OCI-LY1 (cell line): ENCODE measurements at regions not wholly inside any gene's neighbourhood (a gene's known extent, or its start where the extent isn't known, plus 50 kb on each side); places are given as distances from the start of the nearest gene placed in this dataset.

Experiments
- H2AFZ ChIP-seq: fragments of 200-600 bp; sonication (generic), shearing (Covaris generic); 2 replicates; pipeline ENCODE4 v1.6.0; 2014; ENCODE audit warnings: antibody characterized with exemption, mild to moderate bottlenecking, low read length
- H3F3A ChIP-seq: fragments of 200-600 bp; sonication (generic), shearing (Covaris generic); 2 replicates; pipeline ENCODE4 v1.6.0; 2014; ENCODE audit warnings: mild to moderate bottlenecking, antibody characterized with exemption, low read length, moderate library complexity; ENCODE audit not compliant: insufficient read depth
- H3K27ac ChIP-seq: fragments of 200-600 bp; sonication (generic); 2 replicates; pipeline ENCODE4 v1.5.1; 2014; ENCODE audit warnings: low read length, mixed run types, mild to moderate bottlenecking, low read depth; ENCODE audit not compliant: poor library complexity, severe bottlenecking
- H3K27me3 ChIP-seq: fragments of 200-600 bp; sonication (generic); 2 replicates; pipeline ENCODE4 v1.6.0; 2014; ENCODE audit warnings: antibody characterized with exemption, mild to moderate bottlenecking, low read length, moderate library complexity; ENCODE audit not compliant: insufficient read depth
- H3K36me3 ChIP-seq: fragments of 200-600 bp; sonication (generic); 2 replicates; pipeline ENCODE4 v1.6.1; 2014; ENCODE audit warnings: mild to moderate bottlenecking, antibody characterized with exemption, low read length, moderate library complexity, mixed read lengths; ENCODE audit not compliant: insufficient read depth
- H3K4me1 ChIP-seq: fragments of 200-600 bp; sonication (generic); 2 replicates; pipeline ENCODE4 v1.5.1; 2014; ENCODE audit warnings: mild to moderate bottlenecking, low read length, moderate library complexity; ENCODE audit not compliant: insufficient read depth, severe bottlenecking
- H3K4me2 ChIP-seq: fragments of 200-600 bp; sonication (generic), shearing (Covaris generic); 2 replicates; pipeline ENCODE4 v1.6.1; 2014; ENCODE audit warnings: low read length
- H3K4me3 ChIP-seq: fragments of 200-600 bp; sonication (generic); 2 replicates; pipeline ENCODE4 v1.5.1; 2014; ENCODE audit warnings: low read length, low read depth, mild to moderate bottlenecking, mixed read lengths; ENCODE audit not compliant: poor library complexity, severe bottlenecking
- H3K79me2 ChIP-seq: fragments of 200-600 bp; shearing (Covaris generic); 2 replicates; pipeline ENCODE4 v1.6.1; 2016; ENCODE audit warnings: mixed run types, low read length, mixed read lengths; ENCODE audit not compliant: insufficient read depth
- H3K9ac ChIP-seq: fragments of 200-600 bp; sonication (generic), shearing (Covaris generic); 2 replicates; pipeline ENCODE4 v1.6.1; 2014; ENCODE audit warnings: mild to moderate bottlenecking, low read length, mixed read lengths
- H3K9me2 ChIP-seq: fragments of 200-600 bp; sonication (generic), shearing (Covaris generic); 2 replicates; pipeline ENCODE4 v1.6.1; 2014; ENCODE audit warnings: low read depth, mild to moderate bottlenecking, low read length, mixed read lengths
- H3K9me3 ChIP-seq: fragments of 200-600 bp; shearing (Covaris generic); 2 replicates; pipeline ENCODE4 v1.6.1; 2014; ENCODE audit warnings: low read length, mixed read lengths
- H4K20me1 ChIP-seq: fragments of 200-600 bp; sonication (generic), shearing (Covaris generic); 2 replicates; pipeline ENCODE4 v1.6.0; 2016; ENCODE audit warnings: mild to moderate bottlenecking, low read length; ENCODE audit not compliant: insufficient read depth
- CTCF ChIP-seq: fragments of 200-600 bp; sonication (generic), shearing (Covaris generic); IDR thresholded peaks from 2 replicates; pipeline ENCODE4 v1.5.1; 2017; ENCODE audit warnings: mild to moderate bottlenecking, antibody characterized with exemption, low read length, moderate library complexity, mixed read lengths
- EZH2 ChIP-seq: fragments of 200-600 bp; sonication (generic), shearing (Covaris generic); IDR thresholded peaks from 2 replicates; pipeline ENCODE4 v1.8.0; 2017; ENCODE audit warnings: borderline replicate concordance, mixed run types, mild to moderate bottlenecking, antibody characterized with exemption, low read length, moderate library complexity, mixed read lengths

- no peak for TF ChIP-seq EZH2
- no peak for TF ChIP-seq CTCF
Observed at GRCh38 chr1:29549001-29549400, 312.7 kb downstream of the PTPRU start.

GRCh38 chr1:29548091-29548490 is 311.8 kb downstream of the PTPRU start:
- H3F3A ChIP-seq, result no peaks in the 10 kb centered on the region
- no peaks in the 10 kb centered on the region for H3K9me3 ChIP-seq
- no peak overlapping the region for H2AFZ ChIP-seq
- no peaks in the 10 kb centered on the region for H3K79me2 ChIP-seq
- no peaks in the 10 kb centered on the region for H3K27me3 ChIP-seq
- H3K27ac ChIP-seq, result no peak overlapping the region
- no peak overlapping the region for H3K4me3 ChIP-seq
- no peak overlapping the region for H3K4me2 ChIP-seq
- no peaks in the 10 kb centered on the region for H3K36me3 ChIP-seq
- no peaks in the 10 kb centered on the region for H3K9me2 ChIP-seq
- no peaks in the 10 kb centered on the region for H3K4me1 ChIP-seq
- no peaks in the 10 kb centered on the region for H4K20me1 ChIP-seq
- no peak for TF ChIP-seq EZH2
- no peak for TF ChIP-seq CTCF
- H3K9ac ChIP-seq, result no peak overlapping the region

More at GRCh38 chr1:29549001-29549400, 312.7 kb downstream of the PTPRU start:
- Histone ChIP-seq H4K20me1 (no peaks in the 10 kb centered on the region), H3K9ac (no peak overlapping the region), H3K9me2 (no peaks in the 10 kb centered on the region), H3F3A (no peaks in the 10 kb centered on the region), H2AFZ (no peak overlapping the region), H3K36me3 (no peaks in the 10 kb centered on the region), H3K4me3 (no peak overlapping the region), H3K79me2 (no peaks in the 10 kb centered on the region), H3K27me3 (no peaks in the 10 kb centered on the region), H3K27ac (no peak overlapping the region), H3K4me2 (no peak overlapping the region), H3K4me1 (no peaks in the 10 kb centered on the region), H3K9me3 (no peaks in the 10 kb centered on the region)

GRCh38 chr1:29547300-29547699 is 311.0 kb downstream of the PTPRU start:
- TF ChIP-seq CTCF (no peak), EZH2 (no peak)
- Histone ChIP-seq H3K9ac (no peak overlapping the region), H3F3A (no peaks in the 10 kb centered on the region), H2AFZ (no peak overlapping the region), H3K36me3 (no peaks in the 10 kb centered on the region), H3K9me2 (no peaks in the 10 kb centered on the region), H3K4me1 (no peaks in the 10 kb centered on the region), H3K9me3 (no peaks in the 10 kb centered on the region), H3K79me2 (no peaks in the 10 kb centered on the region), H4K20me1 (no peaks in the 10 kb centered on the region), H3K27ac (no peak overlapping the region), H3K27me3 (no peaks in the 10 kb centered on the region), H3K4me3 (no peak overlapping the region), H3K4me2 (no peak overlapping the region)
